Esophagus squamous epithelium (tissue), 5 donors: ENCODE measurements at regions not wholly inside any gene's neighbourhood (a gene's known extent, or its start where the extent isn't known, plus 50 kb on each side); places are given as distances from the start of the nearest gene placed in this dataset.
"Not testable (repeated sequence)": the region's sequence is repeated elsewhere in the genome, so short reads cannot be mapped to it uniquely, and the experiment has no call there.

Source experiments
- DNase-seq: peaks from one replicate; lab custom pipeline; 2025; lab: John Stamatoyannopoulos, UW
- H3K27ac ChIP-seq, 4 donors: fragments of 200-600 bp; sonication (generic); one replicate each; pipeline ENCODE4 v1.5.1; 2016 to 2019; ENCODE audit warnings: mild to moderate bottlenecking in 1 of 4
- H3K27me3 ChIP-seq, 4 donors: fragments of 200-600 bp; sonication (generic); 1 replicate in 3 of 4; 2 replicates in 1 of 4; pipeline versions ENCODE4 v1.5.1 to v1.6.0; 2017 to 2021; ENCODE audit warnings: antibody characterized with exemption in 1 of 4
- H3K36me3 ChIP-seq, 3 donors: fragments of 200-600 bp; sonication (generic); one replicate each; pipeline ENCODE4 v1.5.1; 2016 to 2019
- H3K4me1 ChIP-seq, 3 donors: fragments of 200-600 bp; sonication (generic); one replicate each; pipeline ENCODE4 v1.5.1; 2017 to 2019
- H3K4me3 ChIP-seq, 4 donors: fragments of 200-600 bp; sonication (generic); 1 replicate in 3 of 4; 2 replicates in 1 of 4; pipeline ENCODE4 v1.5.1; 2016 to 2019; ENCODE audit warnings: mild to moderate bottlenecking in 2 of 4, moderate library complexity in 1 of 4
- H3K9me3 ChIP-seq, 3 donors: fragments of 200-600 bp; sonication (generic); one replicate each; pipeline ENCODE4 v1.5.1; 2016 to 2019
- CTCF ChIP-seq, 6 experiments: fragments of 450-650 bp in 4 of 6; fragments of 200-600 bp in 2 of 6; sonication (generic) in 2 of 6; IDR thresholded peaks; one replicate each; pipeline ENCODE4 v1.5.1; 2016 to 2019; ENCODE audit warnings: antibody characterized with exemption in 6 of 6, mild to moderate bottlenecking in 4 of 6, moderate library complexity in 4 of 6
- POLR2A ChIP-seq, 4 donors: fragments of 450-650 bp; IDR thresholded peaks; one replicate each; pipeline ENCODE4 v1.6.1; 2017; ENCODE audit warnings: antibody characterized with exemption in 4 of 4, mild to moderate bottlenecking in 4 of 4, moderate library complexity in 3 of 4
- WGBS, 2 donors: methylation state at CpG; one replicate each; pipeline ENCODE4 v1.1.5; 2018; 5-methylcytosine and 5-hydroxymethylcytosine counted together
- intact Hi-C: fragments of 100-400 bp; cut with DNase I; formaldehyde crosslinking; loops from one replicate; pipeline ENCODE4 v1.15.0; 2022
- donor health status: DM: yes; HTN: yes; CAD: no.

- intact Hi-C loops: no loop called here
- H3K27me3 ChIP-seq: no peaks in the 10 kb centered on the region
Measured at GRCh38 chr2:4098137-4098536, 394.8 kb downstream of the DCDC2C start.

GRCh38 chr2:4101936-4102335 is 398.6 kb downstream of the DCDC2C start:
- intact Hi-C loops: no loop called here
- no peaks in the 10 kb centered on the region for H3K27me3 ChIP-seq
- H3K4me3 ChIP-seq: no peak overlapping the region
- H3K4me1 ChIP-seq: no peaks in the 10 kb centered on the region
- H3K27ac ChIP-seq: no peak overlapping the region
- TF ChIP-seq CTCF (IDR thresholded peaks at IDR 0.05): no peak
- no peak for TF ChIP-seq POLR2A (IDR thresholded peaks at IDR 0.05)
- no peak for DNase-seq
- WGBS, 2 donors: 73 to 81% methylated on average over 2 of the region's 2 CpGs
- no peaks in the 10 kb centered on the region for H3K36me3 ChIP-seq
- peaks cover 0 to 3% (median 0%) of the 10 kb centered on the region in 3 donors for H3K9me3 ChIP-seq

More at GRCh38 chr2:4098137-4098536, 394.8 kb downstream of the DCDC2C start:
- H3K27ac ChIP-seq: no peak overlapping the region
- no peak for DNase-seq
- no peaks in the 10 kb centered on the region for H3K9me3 ChIP-seq
- no peaks in the 10 kb centered on the region for H3K36me3 ChIP-seq
- TF ChIP-seq CTCF (IDR thresholded peaks at IDR 0.05): no peak
- H3K4me3 ChIP-seq: no peak overlapping the region
- 62 to 72% methylated on average over 5 of the region's 5 CpGs for WGBS, 2 donors
- H3K4me1 ChIP-seq: no peaks in the 10 kb centered on the region

GRCh38 chr2:4107179-4107578 is 403.8 kb downstream of the DCDC2C start:
- no peak overlapping the region for H3K27ac ChIP-seq
- H3K4me1 ChIP-seq: no peaks in the 10 kb centered on the region
- H3K4me3 ChIP-seq: no peak overlapping the region
- H3K36me3 ChIP-seq: no peaks in the 10 kb centered on the region
- no peak for DNase-seq
- TF ChIP-seq CTCF (IDR thresholded peaks at IDR 0.05) (no peak), POLR2A (IDR thresholded peaks at IDR 0.05) (no peak)
- intact Hi-C loops: no loop called here
- H3K9me3 ChIP-seq: peaks cover 0 to 6% (median 0%) of the 10 kb centered on the region in 3 donors
- 81 to 89% methylated on average over 7 of the region's 7 CpGs for WGBS, 2 donors
- no peaks in the 10 kb centered on the region for H3K27me3 ChIP-seq

GRCh38 chr2:4110273-4110672 is 406.9 kb downstream of the DCDC2C start:
- intact Hi-C loops: no loop called here
- H3K4me1 ChIP-seq: no peaks in the 10 kb centered on the region

GRCh38 chr2:4115435-4115834 is 412.1 kb downstream of the DCDC2C start:
- intact Hi-C loops, H3K27me3 ChIP-seq, H3K27ac ChIP-seq, H3K4me1 ChIP-seq, DNase-seq, H3K4me3 ChIP-seq, H3K36me3 ChIP-seq: not testable (repeated sequence)
- H3K9me3 ChIP-seq: peaks cover 0 to 26% (median 4%) of the 10 kb centered on the region in 3 donors
- 71 to 78% methylated on average over 3 of the region's 3 CpGs for WGBS, 2 donors

More at GRCh38 chr2:4110273-4110672, 406.9 kb downstream of the DCDC2C start:
- no peaks in the 10 kb centered on the region for H3K36me3 ChIP-seq
- no peak overlapping the region for H3K4me3 ChIP-seq
- DNase-seq: no peak
- TF ChIP-seq POLR2A (IDR thresholded peaks at IDR 0.05): no peak
- no peak for TF ChIP-seq CTCF (IDR thresholded peaks at IDR 0.05)
- 75 to 84% methylated on average over 4 of the region's 4 CpGs for WGBS, 2 donors
- H3K9me3 ChIP-seq: peaks cover 0 to 27% (median under 1%) of the 10 kb centered on the region in 3 donors
- H3K27ac ChIP-seq: no peak overlapping the region
- no peaks in the 10 kb centered on the region for H3K27me3 ChIP-seq

- Histone ChIP-seq H3K4me3 (no peak overlapping the region), H3K27ac (no peak overlapping the region), H3K27me3 (no peaks in the 10 kb centered on the region), H3K4me1 (no peaks in the 10 kb centered on the region), H3K9me3 (no peaks in the 10 kb centered on the region), H3K36me3 (no peaks in the 10 kb centered on the region)
- intact Hi-C loops: no loop called here
- TF ChIP-seq POLR2A (IDR thresholded peaks at IDR 0.05): no peak
- no peak for TF ChIP-seq CTCF (IDR thresholded peaks at IDR 0.05)
- DNase-seq: no peak
- 8 to 28% methylated on average over 1 of the region's 1 CpG for WGBS, 2 donors
Measured at GRCh38 chr2:4122726-4123125, 419.4 kb downstream of the DCDC2C start.
